GM12878 (cell line): ENCODE measurements at regions not wholly inside any gene's neighbourhood (a gene's known extent, or its start where the extent isn't known, plus 50 kb on each side); places are given as distances from the start of the nearest gene placed in this dataset.

ENCODE experiments used
- ATAC-seq: fragments of 200-7000 bp; cut with Tn5 transposase; 3 replicates; pipeline ENCODE4 v1.9.1; 2020; ENCODE audit warnings: mild to moderate bottlenecking, moderate library complexity
- BruUV-seq: library from RNA; stranded (reverse); fragments of 400-500 nt; replicated peaks from 2 replicates; lab custom pipeline; 2021; lab: Mats Ljungman, UMichigan
- CTCF ChIA-PET: fragments of 300-600 bp; sonication (Branson Sonifier 250); formaldehyde crosslinking; extraction: SDS; loops from one replicate; lab custom pipeline; 2021; ENCODE audit warnings: inconsistent platforms; lab: Yijun Ruan, JAX
- POLR2A ChIA-PET: fragments of 350-600 bp; formaldehyde crosslinking; extraction: SDS; loops from one replicate; lab custom pipeline; 2021; ENCODE audit warnings: inconsistent platforms; lab: Charles Lee
- RAD21 ChIA-PET: fragments of 300-600 bp; sonication (Branson Sonifier 250); formaldehyde crosslinking; loops from one replicate; lab custom pipeline; 2023; ENCODE audit warnings: antibody characterized with exemption; ENCODE audit not compliant: unreplicated experiment; lab: Charles Lee
- SMC1A ChIA-PET: fragments of 300-600 bp; sonication (Branson Sonifier 250); formaldehyde crosslinking; loops from one replicate; lab custom pipeline; 2023; ENCODE audit not compliant: unreplicated experiment, uncharacterized antibody; lab: Charles Lee
- DNase-seq: peaks from one replicate; pipeline ENCODE4 v3.0.0-alpha.2; 2011; ENCODE audit warnings: low read depth, low spot score
- FAIRE-seq: peaks from 3 replicates; lab custom pipeline; 2011; peaks lifted over from hg19 to GRCh38; lab: Jason Lieb, UNC
- H2AFZ ChIP-seq: 2 replicates; pipeline ENCODE4 v1.6.0; 2011; ENCODE audit warnings: low read depth, low read length, control low read depth; ENCODE audit not compliant: control insufficient read depth
- H3K27ac ChIP-seq: 2 replicates; pipeline ENCODE4 v1.5.1; 2011; ENCODE audit warnings: control low read depth; ENCODE audit not compliant: control insufficient read depth, insufficient read depth
- H3K27me3 ChIP-seq, 2 experiments: replicated peaks in 1 of 2; 2 replicates each; pipeline versions ENCODE4 v1.6.0 to v1.6.1; 2011; ENCODE audit warnings: low read length in 1 of 2; ENCODE audit not compliant: control insufficient read depth in 2 of 2, insufficient read depth in 2 of 2
- H3K36me3 ChIP-seq, 2 experiments: 2 replicates each; pipeline ENCODE4 v1.5.1; 2011; ENCODE audit warnings: low read length in 1 of 2; ENCODE audit not compliant: control insufficient read depth in 2 of 2, insufficient read depth in 2 of 2
- H3K4me1 ChIP-seq: 2 replicates; pipeline ENCODE4 v1.6.1; 2011; ENCODE audit warnings: mild to moderate bottlenecking, low read length, moderate library complexity, mixed read lengths; ENCODE audit not compliant: control insufficient read depth, insufficient read depth
- H3K4me2 ChIP-seq: 2 replicates; pipeline ENCODE4 v1.6.0; 2011; ENCODE audit warnings: control low read depth; ENCODE audit not compliant: control insufficient read depth, insufficient read depth
- H3K4me3 ChIP-seq: fragments of 200-600 bp; sonication (generic); 2 replicates; pipeline ENCODE4 v1.5.1; 2016
- H3K79me2 ChIP-seq: 2 replicates; pipeline ENCODE4 v1.6.0; 2011; ENCODE audit warnings: low read length; ENCODE audit not compliant: control insufficient read depth, insufficient read depth
- H3K9ac ChIP-seq: 2 replicates; pipeline ENCODE4 v1.8.0; 2011; ENCODE audit warnings: low read length, control low read depth, mixed read lengths; ENCODE audit not compliant: control insufficient read depth, insufficient read depth
- H3K9me3 ChIP-seq: replicated peaks from 3 replicates; pipeline ENCODE4 v1.5.1; 2011; ENCODE audit warnings: mild to moderate bottlenecking, low read length; ENCODE audit not compliant: control insufficient read depth, insufficient read depth
- H4K20me1 ChIP-seq: 2 replicates; pipeline ENCODE4 v1.6.0; 2011; ENCODE audit not compliant: control insufficient read depth, insufficient read depth
- BMI1 ChIP-seq: fragments of 450-650 bp; IDR thresholded peaks from 2 replicates; pipeline ENCODE4 v1.6.1; 2016; ENCODE audit warnings: mild to moderate bottlenecking, moderate library complexity, borderline replicate concordance
- CHD2 ChIP-seq: IDR thresholded peaks from 2 replicates; pipeline ENCODE4 v1.6.1; 2011; ENCODE audit warnings: low read depth, low read length, improper control_type of control experiment, borderline replicate concordance
- CREB1 ChIP-seq: IDR thresholded peaks from 2 replicates; pipeline ENCODE4 v1.6.1; 2012; ENCODE audit warnings: low read depth, mild to moderate bottlenecking, inconsistent platforms
- MXI1 ChIP-seq: fragments of 150-350 bp; IDR thresholded peaks from 2 replicates; pipeline ENCODE4 v1.6.1; 2011; ENCODE audit warnings: low read depth, mild to moderate bottlenecking, inconsistent platforms, low read length, improper control_type of control experiment
- YY1 ChIP-seq: IDR thresholded peaks from 2 replicates; pipeline ENCODE4 v1.6.1; 2011; ENCODE audit warnings: low read depth, mild to moderate bottlenecking, low read length
- in situ Hi-C: fragments of 300-500 bp; cut with MboI; formaldehyde crosslinking; loops from 9 replicates; pipeline ENCODE4 v1.14.3; 2018; ENCODE audit warnings: mixed read lengths
- intact Hi-C: fragments of 100-400 bp; cut with micrococcal nuclease; formaldehyde crosslinking; loops from one replicate; pipeline ENCODE4 v1.14.2; 2022; ENCODE audit not compliant: unreplicated experiment
- TF ChIP-seq, protein P1 (sequence below): fragments of 450-650 bp; IDR thresholded peaks from 2 replicates; pipeline ENCODE4 v1.6.1; 2016; ENCODE audit warnings: mild to moderate bottlenecking
- TF ChIP-seq, protein P2 (sequence below): fragments of 450-650 bp; IDR thresholded peaks from 2 replicates; pipeline ENCODE4 v1.6.1; 2017; ENCODE audit warnings: low read depth, mild to moderate bottlenecking, moderate library complexity
- TF ChIP-seq, protein P3 (sequence below): IDR thresholded peaks from 2 replicates; pipeline ENCODE4 v1.6.1; 2011; ENCODE audit warnings: borderline replicate concordance, low read depth, mild to moderate bottlenecking, moderate library complexity, low read length; ENCODE audit not compliant: insufficient read depth, poor library complexity, severe bottlenecking
- TF ChIP-seq, protein P4 (sequence below), 3 experiments: IDR thresholded peaks in 2 of 3; conservative IDR thresholded peaks in 1 of 3; 2 replicates each; pipeline ENCODE4 v1.5.1; 2011; ENCODE audit warnings: low read depth in 3 of 3, low read length in 3 of 3, mild to moderate bottlenecking in 3 of 3, control low read depth in 2 of 3, moderate library complexity in 2 of 3, inconsistent platforms in 1 of 3, mixed read lengths in 1 of 3; ENCODE audit not compliant: control insufficient read depth in 2 of 3, insufficient read depth in 1 of 3; ENCODE audit errors: extremely low read depth in 1 of 3

DNA sequence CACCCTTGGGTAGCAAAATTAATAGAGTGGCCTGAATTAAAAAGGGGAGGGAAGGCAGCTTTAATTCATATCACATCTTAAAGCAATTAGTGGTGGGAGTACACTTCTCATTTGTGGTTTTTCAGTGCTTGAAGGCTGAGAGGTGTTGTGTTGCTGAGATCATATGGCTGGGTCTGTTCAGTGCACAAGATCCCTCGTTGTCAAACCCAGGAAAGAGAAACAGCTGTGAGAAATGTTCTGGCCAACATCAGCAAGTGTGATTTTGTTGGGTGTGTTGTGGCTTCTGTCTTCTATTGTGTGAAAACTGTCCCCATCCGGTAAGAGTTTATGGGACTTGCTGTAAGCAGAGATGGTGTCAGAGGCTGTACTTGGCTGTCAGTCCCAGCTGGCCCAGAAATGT lies 197.9 kb upstream of the BMPER start (continued):
- TF ChIP-seq, protein P1, sequence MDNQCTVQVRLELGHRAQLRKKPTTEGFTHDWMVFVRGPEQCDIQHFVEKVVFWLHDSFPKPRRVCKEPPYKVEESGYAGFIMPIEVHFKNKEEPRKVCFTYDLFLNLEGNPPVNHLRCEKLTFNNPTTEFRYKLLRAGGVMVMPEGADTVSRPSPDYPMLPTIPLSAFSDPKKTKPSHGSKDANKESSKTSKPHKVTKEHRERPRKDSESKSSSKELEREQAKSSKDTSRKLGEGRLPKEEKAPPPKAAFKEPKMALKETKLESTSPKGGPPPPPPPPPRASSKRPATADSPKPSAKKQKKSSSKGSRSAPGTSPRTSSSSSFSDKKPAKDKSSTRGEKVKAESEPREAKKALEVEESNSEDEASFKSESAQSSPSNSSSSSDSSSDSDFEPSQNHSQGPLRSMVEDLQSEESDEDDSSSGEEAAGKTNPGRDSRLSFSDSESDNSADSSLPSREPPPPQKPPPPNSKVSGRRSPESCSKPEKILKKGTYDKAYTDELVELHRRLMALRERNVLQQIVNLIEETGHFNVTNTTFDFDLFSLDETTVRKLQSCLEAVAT: peak; percentile 59
- TF ChIP-seq, protein P2, sequence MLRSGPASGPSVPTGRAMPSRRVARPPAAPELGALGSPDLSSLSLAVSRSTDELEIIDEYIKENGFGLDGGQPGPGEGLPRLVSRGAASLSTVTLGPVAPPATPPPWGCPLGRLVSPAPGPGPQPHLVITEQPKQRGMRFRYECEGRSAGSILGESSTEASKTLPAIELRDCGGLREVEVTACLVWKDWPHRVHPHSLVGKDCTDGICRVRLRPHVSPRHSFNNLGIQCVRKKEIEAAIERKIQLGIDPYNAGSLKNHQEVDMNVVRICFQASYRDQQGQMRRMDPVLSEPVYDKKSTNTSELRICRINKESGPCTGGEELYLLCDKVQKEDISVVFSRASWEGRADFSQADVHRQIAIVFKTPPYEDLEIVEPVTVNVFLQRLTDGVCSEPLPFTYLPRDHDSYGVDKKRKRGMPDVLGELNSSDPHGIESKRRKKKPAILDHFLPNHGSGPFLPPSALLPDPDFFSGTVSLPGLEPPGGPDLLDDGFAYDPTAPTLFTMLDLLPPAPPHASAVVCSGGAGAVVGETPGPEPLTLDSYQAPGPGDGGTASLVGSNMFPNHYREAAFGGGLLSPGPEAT: peak; percentile 48; the same call in 1 of the 2 replicates
- TF ChIP-seq CREB1: no peak
- TF ChIP-seq, protein P3, sequence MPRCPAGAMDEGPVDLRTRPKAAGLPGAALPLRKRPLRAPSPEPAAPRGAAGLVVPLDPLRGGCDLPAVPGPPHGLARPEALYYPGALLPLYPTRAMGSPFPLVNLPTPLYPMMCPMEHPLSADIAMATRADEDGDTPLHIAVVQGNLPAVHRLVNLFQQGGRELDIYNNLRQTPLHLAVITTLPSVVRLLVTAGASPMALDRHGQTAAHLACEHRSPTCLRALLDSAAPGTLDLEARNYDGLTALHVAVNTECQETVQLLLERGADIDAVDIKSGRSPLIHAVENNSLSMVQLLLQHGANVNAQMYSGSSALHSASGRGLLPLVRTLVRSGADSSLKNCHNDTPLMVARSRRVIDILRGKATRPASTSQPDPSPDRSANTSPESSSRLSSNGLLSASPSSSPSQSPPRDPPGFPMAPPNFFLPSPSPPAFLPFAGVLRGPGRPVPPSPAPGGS: no peak
- TF ChIP-seq BMI1: peak; percentile 47; the same call in 1 of the 2 replicates
- TF ChIP-seq YY1: no peak
- TF ChIP-seq, all 136 proteins: peak for 10

DNA sequence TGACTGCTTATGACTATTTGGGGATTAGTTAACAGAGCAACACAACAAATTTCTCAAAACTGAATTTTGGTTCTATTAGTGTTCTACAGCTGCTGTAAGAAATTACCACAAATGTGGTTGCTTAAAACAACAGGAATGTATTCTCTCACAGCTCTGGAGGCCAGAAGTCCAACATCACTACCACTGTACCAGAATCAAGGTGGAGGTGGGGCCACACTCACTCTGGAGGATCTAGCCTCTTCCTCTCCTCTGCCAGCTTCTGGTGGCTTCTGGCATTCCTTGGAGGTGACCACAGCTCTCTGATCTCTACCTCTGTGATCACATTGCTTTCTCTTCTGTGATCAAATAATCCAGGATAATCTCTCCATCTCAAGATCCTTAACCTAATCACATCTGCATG lies 194.7 kb upstream of the BMPER start:
- no peak overlapping the region for H3K4me2 ChIP-seq
- no peak overlapping the region for H2AFZ ChIP-seq
- no peak overlapping the region for H3K9ac ChIP-seq
- ChIA-PET POLR2A (interaction anchor here (0.6 kb wide), 1 partner anchor 214 kb away, joined by 4 read pairs; no protein-coding TSS in a partner anchor), RAD21 (no interaction called here), SMC1A (interaction anchor here (1.7 kb wide), 1 partner anchor 8 kb away, joined by 5 read pairs; no protein-coding TSS in a partner anchor), CTCF (interaction anchor here (1.1 kb wide), 1 partner anchor 248 kb away, joined by 4 read pairs; no protein-coding TSS in a partner anchor)
- no peaks in the 10 kb centered on the region for H3K9me3 ChIP-seq
- no peak for FAIRE-seq
- H3K27me3 ChIP-seq: no peaks in the 10 kb centered on the region
- no peak for ATAC-seq
- H3K79me2 ChIP-seq: no peaks in the 10 kb centered on the region
- no peak overlapping the region for H3K4me3 ChIP-seq
- intact Hi-C loops: no loop called here
- DNase-seq: no peak
- no peaks in the 10 kb centered on the region for H3K4me1 ChIP-seq
- TF ChIP-seq, protein P4, sequence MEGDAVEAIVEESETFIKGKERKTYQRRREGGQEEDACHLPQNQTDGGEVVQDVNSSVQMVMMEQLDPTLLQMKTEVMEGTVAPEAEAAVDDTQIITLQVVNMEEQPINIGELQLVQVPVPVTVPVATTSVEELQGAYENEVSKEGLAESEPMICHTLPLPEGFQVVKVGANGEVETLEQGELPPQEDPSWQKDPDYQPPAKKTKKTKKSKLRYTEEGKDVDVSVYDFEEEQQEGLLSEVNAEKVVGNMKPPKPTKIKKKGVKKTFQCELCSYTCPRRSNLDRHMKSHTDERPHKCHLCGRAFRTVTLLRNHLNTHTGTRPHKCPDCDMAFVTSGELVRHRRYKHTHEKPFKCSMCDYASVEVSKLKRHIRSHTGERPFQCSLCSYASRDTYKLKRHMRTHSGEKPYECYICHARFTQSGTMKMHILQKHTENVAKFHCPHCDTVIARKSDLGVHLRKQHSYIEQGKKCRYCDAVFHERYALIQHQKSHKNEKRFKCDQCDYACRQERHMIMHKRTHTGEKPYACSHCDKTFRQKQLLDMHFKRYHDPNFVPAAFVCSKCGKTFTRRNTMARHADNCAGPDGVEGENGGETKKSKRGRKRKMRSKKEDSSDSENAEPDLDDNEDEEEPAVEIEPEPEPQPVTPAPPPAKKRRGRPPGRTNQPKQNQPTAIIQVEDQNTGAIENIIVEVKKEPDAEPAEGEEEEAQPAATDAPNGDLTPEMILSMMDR (IDR thresholded peaks at IDR 0.05 in 2 of 3, conservative IDR thresholded peaks at IDR 0.05 in 1 of 3; ENCODE audit: control insufficient read depth in 2 of 3, extremely low read depth in 1 of 3, insufficient read depth in 1 of 3, low read depth in 3 of 3, low read length in 3 of 3): no peak
- TF ChIP-seq CHD2: no peak
- TF ChIP-seq MXI1: no peak
- H3K36me3 ChIP-seq: no peaks in the 10 kb centered on the region
- in situ Hi-C loops: no loop called here
- no TSS peak for BruUV-seq
- no peaks in the 10 kb centered on the region for H4K20me1 ChIP-seq
- no peak overlapping the region for H3K27ac ChIP-seq
